ENCODE measurements at regions not wholly inside any gene's neighbourhood (a gene's known extent, or its start where the extent isn't known, plus 50 kb on each side); places are given as distances from the start of the nearest gene placed in this dataset.

- no peaks in the 10 kb centered on the region for H3K36me3 ChIP-seq (ENCODE audit: control insufficient read depth, insufficient read depth, low read length)
- DNase-seq (ENCODE audit: low read depth): no peak
- no peaks in the 10 kb centered on the region for H3K27me3 ChIP-seq (ENCODE audit: control insufficient read depth, insufficient read depth, low read length)
- H3K4me3 ChIP-seq (ENCODE audit: low read depth, low read length): no peak overlapping the region
- POLR2A ChIA-PET: no interaction called here
- TF ChIP-seq CTCF (IDR thresholded peaks at IDR 0.05; ENCODE audit: insufficient read depth, low read depth, low read length): no peak
- CTCF ChIA-PET: no interaction called here
Observed at GRCh38 chr7:43014406-43014805, 82.2 kb downstream of the MRPL32 start.

GRCh38 chr7:43015301-43015700 lies 83.1 kb downstream of the MRPL32 start:
- POLR2A ChIA-PET: no interaction called here
- CTCF ChIA-PET: interaction anchor here (0.6 kb wide), 2 partner anchors 17 to 122 kb away, joined by 3 read pairs; no protein-coding TSS in a partner anchor
- Histone ChIP-seq H3K27me3 (ENCODE audit: control insufficient read depth, insufficient read depth, low read length) (no peaks in the 10 kb centered on the region), H3K36me3 (ENCODE audit: control insufficient read depth, insufficient read depth, low read length) (no peaks in the 10 kb centered on the region), H3K4me3 (ENCODE audit: low read depth, low read length) (no peak overlapping the region)
- TF ChIP-seq CTCF (IDR thresholded peaks at IDR 0.05; ENCODE audit: insufficient read depth, low read depth, low read length): no peak
- DNase-seq (ENCODE audit: low read depth): no peak

GRCh38 chr7:43018446-43018845 lies 86.3 kb downstream of the MRPL32 start:
- ChIA-PET CTCF (no interaction called here), POLR2A (no interaction called here)
- no peak overlapping the region for H3K4me3 ChIP-seq (ENCODE audit: low read depth, low read length)
- no peak for TF ChIP-seq CTCF (IDR thresholded peaks at IDR 0.05; ENCODE audit: insufficient read depth, low read depth, low read length)
- no peaks in the 10 kb centered on the region; the same call in 1 of the 2 replicates for H3K27me3 ChIP-seq (ENCODE audit: control insufficient read depth, insufficient read depth, low read length)
- no peak for DNase-seq (ENCODE audit: low read depth)
- no peaks in the 10 kb centered on the region for H3K36me3 ChIP-seq (ENCODE audit: control insufficient read depth, insufficient read depth, low read length)

- no peak overlapping the region for H3K4me3 ChIP-seq (ENCODE audit: low read depth, low read length)
- DNase-seq (ENCODE audit: low read depth): no peak
- no peaks in the 10 kb centered on the region for H3K36me3 ChIP-seq (ENCODE audit: control insufficient read depth, insufficient read depth, low read length)
- no peaks in the 10 kb centered on the region; the same call in 1 of the 2 replicates for H3K27me3 ChIP-seq (ENCODE audit: control insufficient read depth, insufficient read depth, low read length)
- TF ChIP-seq CTCF (IDR thresholded peaks at IDR 0.05; ENCODE audit: insufficient read depth, low read depth, low read length): no peak
- ChIA-PET CTCF (no interaction called here), POLR2A (no interaction called here)
Observed at GRCh38 chr7:43021431-43021830, 89.3 kb downstream of the MRPL32 start.

- H3K27me3 ChIP-seq (ENCODE audit: control insufficient read depth, insufficient read depth, low read length): no peaks in the 10 kb centered on the region; the same call in 1 of the 2 replicates
- DNase-seq (ENCODE audit: low read depth): no peak
- ChIA-PET POLR2A (no interaction called here), CTCF (no interaction called here)
- no peak for TF ChIP-seq CTCF (IDR thresholded peaks at IDR 0.05; ENCODE audit: insufficient read depth, low read depth, low read length)
- H3K36me3 ChIP-seq (ENCODE audit: control insufficient read depth, insufficient read depth, low read length): no peaks in the 10 kb centered on the region
- no peak overlapping the region for H3K4me3 ChIP-seq (ENCODE audit: low read depth, low read length)
Observed at GRCh38 chr7:43022008-43022407, 89.8 kb downstream of the MRPL32 start.

All from BJ (cell line).